Heart right ventricle (tissue), 16 donors: ENCODE measurements at regions not wholly inside any gene's neighbourhood (a gene's known extent, or its start where the extent isn't known, plus 50 kb on each side); places are given as distances from the start of the nearest gene placed in this dataset.

ENCODE experiments used
- ATAC-seq, 8 donors: fragments of 200-7000 bp; cut with Tn5 transposase; one replicate each; pipeline ENCODE4 v1.9.1; 2020; ENCODE audit warnings: mild to moderate bottlenecking in 8 of 8, moderate library complexity in 8 of 8, moderate number of reproducible peaks in 1 of 8
- DNase-seq, 2 donors: peaks; one replicate each; pipeline ENCODE4 v3.0.0-alpha.2; 2020
- H3K27ac ChIP-seq, 10 donors: fragments of 200-600 bp; sonication (generic) in 2 of 10; one replicate each; pipeline versions ENCODE4 v1.5.0 to v1.8.0; 2020 to 2022; ENCODE audit warnings: mild to moderate bottlenecking in 3 of 10
- H3K27me3 ChIP-seq, 7 donors: fragments of 200-600 bp; one replicate each; pipeline ENCODE4 v1.8.0; 2021 to 2022; ENCODE audit warnings: mild to moderate bottlenecking in 2 of 7
- H3K36me3 ChIP-seq, 9 donors: fragments of 200-600 bp; sonication (generic) in 1 of 9; one replicate each; pipeline versions ENCODE4 v1.5.0 to v1.8.0; 2020 to 2022; ENCODE audit warnings: mild to moderate bottlenecking in 2 of 9
- H3K4me1 ChIP-seq, 9 donors: fragments of 200-600 bp; sonication (generic) in 1 of 9; one replicate each; pipeline versions ENCODE4 v1.5.0 to v1.8.0; 2020 to 2022; ENCODE audit warnings: mild to moderate bottlenecking in 4 of 9
- H3K4me3 ChIP-seq, 10 donors: fragments of 200-600 bp; sonication (generic) in 2 of 10; one replicate each; pipeline versions ENCODE4 v1.5.0 to v1.8.0; 2020 to 2022; ENCODE audit warnings: mild to moderate bottlenecking in 7 of 10, moderate library complexity in 2 of 10
- H3K9me3 ChIP-seq, 11 donors: fragments of 200-600 bp in 10 of 11; sonication (generic) in 2 of 11; one replicate each; pipeline versions ENCODE4 v1.5.0 to v1.8.0; 2013 to 2022; ENCODE audit warnings: mild to moderate bottlenecking in 2 of 11, control low read depth in 1 of 11, moderate library complexity in 1 of 11
- WGBS, 2 donors: extraction: QIAGEN DNeasy Blood & Tissue Kit; methylation state at CpG; one replicate each; pipeline ENCODE4 v1.1.7; 2013; ENCODE audit warnings: inconsistent platforms in 1 of 2; 5-methylcytosine and 5-hydroxymethylcytosine counted together
- intact Hi-C, 10 donors: fragments of 100-400 bp; cut with DNase I; formaldehyde crosslinking; loops; one replicate each; pipeline versions ENCODE4 v1.11.1 to v1.14.2; 2022
- TF ChIP-seq, protein P1 (sequence below), 9 donors: fragments of 200-600 bp; sonication (generic) in 2 of 9; IDR thresholded peaks; one replicate each; pipeline versions ENCODE4 v1.5.0 to v1.8.0; 2021 to 2022; ENCODE audit warnings: antibody characterized with exemption in 9 of 9, mild to moderate bottlenecking in 5 of 9, moderate library complexity in 1 of 9
- donor health status: Arrhythmogenic right ventricular cardiomyopathy.
- donor health status: ischemic (EF 13 %, LVEDD 7.1; RV severe dilation, severe dysfunction).
- donor health status: healthy with polysubstance abuse.
- donor health status: DM: no; HTN: yes; CAD: no.
- donor health status: DM: no; HTN: no; CAD: no.
- donor health status: ischemic (EF 25% LVEDD 6.9; RV normal size, moderate dysfunction).
- donor health status: ischemic (EF 25% LVEDD 5.7; RV mildly dilated, moderate dysfunction).
- donor health status: healthy.
- donor health status: DM: yes; HTN: yes; CAD: no.
- donor health status: Ischemic cardiomyopathy.
- donor health status: ischemic (EF 35%, LVEDD 5.7; RV mildly dilated, moderate dysfunction).
- donor health status: nonischemic (EF 11% LVEDD 7.7; RV severe dilation, severe dysfunction).
- donor health status: DM: yes; HTN: yes; CAD: no.
- donor health status: PGD.
- donor health status: ischemic (EF 29% LVEDD 5.4; RV normal size, mild dysfunction).
- donor health status: nonischemic (EF 23%, LVEDD 6.1; RV moderate dilation, normal function).

DNA sequence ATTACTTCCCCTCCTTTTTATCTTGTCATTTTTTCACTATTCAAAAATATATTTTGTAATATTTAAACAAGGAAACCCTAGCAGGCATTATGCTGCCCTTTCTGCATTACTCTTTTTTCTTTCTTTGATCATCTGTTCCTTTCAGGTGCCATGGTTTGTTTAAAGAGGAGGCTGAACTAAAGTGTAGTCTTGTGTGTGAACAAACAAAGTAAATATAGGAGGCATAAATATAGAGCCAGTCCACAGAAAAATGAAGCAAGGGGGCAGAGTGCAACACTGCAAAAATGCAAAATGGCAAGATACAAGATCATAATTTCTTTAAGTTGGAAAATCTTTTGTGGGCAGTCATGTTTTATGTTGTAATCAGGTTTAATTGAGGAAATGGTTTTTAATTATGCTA, 947.3 kb upstream of the COX7C start:
- Histone ChIP-seq H3K36me3 (no peaks in the 10 kb centered on the region), H3K4me3 (no peak overlapping the region), H3K4me1 (no peaks in the 10 kb centered on the region), H3K9me3 (peaks cover 0 to 6% (median 0%) of the 10 kb centered on the region in 11 donors), H3K27ac (no peak overlapping the region), H3K27me3 (no peaks in the 10 kb centered on the region)
- TF ChIP-seq, protein P1, sequence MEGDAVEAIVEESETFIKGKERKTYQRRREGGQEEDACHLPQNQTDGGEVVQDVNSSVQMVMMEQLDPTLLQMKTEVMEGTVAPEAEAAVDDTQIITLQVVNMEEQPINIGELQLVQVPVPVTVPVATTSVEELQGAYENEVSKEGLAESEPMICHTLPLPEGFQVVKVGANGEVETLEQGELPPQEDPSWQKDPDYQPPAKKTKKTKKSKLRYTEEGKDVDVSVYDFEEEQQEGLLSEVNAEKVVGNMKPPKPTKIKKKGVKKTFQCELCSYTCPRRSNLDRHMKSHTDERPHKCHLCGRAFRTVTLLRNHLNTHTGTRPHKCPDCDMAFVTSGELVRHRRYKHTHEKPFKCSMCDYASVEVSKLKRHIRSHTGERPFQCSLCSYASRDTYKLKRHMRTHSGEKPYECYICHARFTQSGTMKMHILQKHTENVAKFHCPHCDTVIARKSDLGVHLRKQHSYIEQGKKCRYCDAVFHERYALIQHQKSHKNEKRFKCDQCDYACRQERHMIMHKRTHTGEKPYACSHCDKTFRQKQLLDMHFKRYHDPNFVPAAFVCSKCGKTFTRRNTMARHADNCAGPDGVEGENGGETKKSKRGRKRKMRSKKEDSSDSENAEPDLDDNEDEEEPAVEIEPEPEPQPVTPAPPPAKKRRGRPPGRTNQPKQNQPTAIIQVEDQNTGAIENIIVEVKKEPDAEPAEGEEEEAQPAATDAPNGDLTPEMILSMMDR (IDR thresholded peaks at IDR 0.05) = no peak
- intact Hi-C loops = no loop called here
- DNase-seq = no peak
- no peak for ATAC-seq

DNA sequence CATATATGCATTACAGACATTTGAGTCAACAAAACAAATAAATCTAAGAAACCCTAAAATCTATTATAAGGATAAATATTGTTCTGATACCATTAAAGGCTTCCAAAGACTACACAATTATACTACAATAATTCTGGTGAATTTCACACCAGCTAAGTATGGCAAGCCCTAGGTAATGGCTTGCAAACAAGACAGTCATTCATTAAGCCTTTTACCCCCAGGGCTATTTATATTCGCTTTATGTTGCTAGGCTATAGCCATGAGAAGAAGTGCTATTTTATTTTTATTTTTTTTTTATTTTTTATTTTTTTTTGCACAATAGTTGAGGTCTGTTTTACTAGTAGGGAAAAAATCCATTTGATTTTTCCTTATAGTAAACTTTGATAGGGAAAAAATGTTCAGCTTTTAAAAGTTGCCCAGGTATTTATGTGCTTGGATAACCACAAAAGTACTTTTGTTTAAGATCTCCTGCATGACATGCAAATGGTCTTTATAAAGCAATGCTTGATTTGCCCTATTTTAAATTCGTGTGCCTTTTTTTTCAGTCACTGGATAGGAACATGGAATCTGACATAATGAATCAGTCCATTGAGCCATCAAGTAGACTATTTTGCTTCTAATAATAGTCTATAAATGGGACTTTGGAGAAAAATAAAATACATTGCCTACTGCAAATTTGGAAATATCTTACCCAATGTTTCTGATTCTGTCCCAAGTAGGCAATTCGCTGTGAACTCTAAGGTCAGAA, 946.3 kb upstream of the COX7C start:
- Histone ChIP-seq H3K36me3 (no peaks in the 10 kb centered on the region), H3K4me3 (no peak overlapping the region), H3K4me1 (no peaks in the 10 kb centered on the region), H3K27me3 (no peaks in the 10 kb centered on the region), H3K27ac (no peak overlapping the region), H3K9me3 (no peaks in the 10 kb centered on the region)
- TF ChIP-seq, protein P1 (IDR thresholded peaks at IDR 0.05) = no peak
- 62 to 77% methylated on average over 3 of the region's 3 CpGs for WGBS, 2 donors
- ATAC-seq (no peak), DNase-seq (no peak)
- intact Hi-C loops = no loop called here

DNA sequence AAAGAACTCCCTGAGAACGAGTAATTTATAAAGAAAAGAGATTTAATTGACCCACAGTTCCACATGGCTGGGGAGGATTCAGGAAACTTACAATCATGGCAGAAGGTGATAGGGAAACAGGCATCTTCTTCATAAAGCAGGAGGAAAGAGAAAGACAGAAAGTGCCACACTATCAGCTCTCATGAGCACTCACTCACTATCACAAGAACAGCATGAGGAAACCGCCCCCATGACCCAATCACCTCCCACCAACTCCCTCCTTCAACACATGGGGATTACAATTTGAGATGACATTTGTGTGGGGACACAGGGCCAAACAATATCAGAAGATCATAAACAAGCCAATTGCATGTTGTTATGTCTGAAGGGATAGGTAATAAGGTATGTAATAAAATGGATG, 935.9 kb upstream of the COX7C start:
- no peak overlapping the region for H3K4me3 ChIP-seq
- intact Hi-C loops = no loop called here
- no peak for DNase-seq
- peaks cover 0 to 6% (median 0%) of the 10 kb centered on the region in 11 donors for H3K9me3 ChIP-seq
- WGBS, 2 donors = 26 to 34% methylated on average over 2 of the region's 2 CpGs
- H3K36me3 ChIP-seq = no peaks in the 10 kb centered on the region
- ATAC-seq = no peak
- TF ChIP-seq, protein P1 (IDR thresholded peaks at IDR 0.05) = no peak
- H3K4me1 ChIP-seq = no peaks in the 10 kb centered on the region
- H3K27me3 ChIP-seq = no peaks in the 10 kb centered on the region
- no peak overlapping the region for H3K27ac ChIP-seq

DNA sequence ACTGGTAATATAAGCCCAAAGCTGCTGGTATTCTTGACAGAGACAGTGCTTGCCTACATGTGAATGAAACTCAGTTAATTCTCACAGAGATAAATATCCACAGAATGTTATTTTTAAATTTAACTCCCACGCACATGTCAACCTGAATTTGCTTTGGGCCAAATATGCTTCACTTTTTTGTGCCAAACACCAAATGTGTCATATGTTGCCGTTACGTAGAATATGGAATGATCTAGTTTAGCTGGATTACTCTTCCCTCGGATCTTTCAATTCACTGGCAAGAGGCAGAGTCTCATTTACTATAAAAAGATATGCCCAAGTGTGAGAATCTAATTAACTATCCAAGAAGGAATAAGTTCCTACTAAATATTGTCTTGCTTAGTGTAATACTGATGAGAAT, 933.4 kb upstream of the COX7C start:
- 71 to 89% methylated on average over 4 of the region's 4 CpGs for WGBS, 2 donors
- Histone ChIP-seq H3K9me3 (peaks cover 0 to 6% (median 0%) of the 10 kb centered on the region in 11 donors), H3K4me1 (no peaks in the 10 kb centered on the region), H3K36me3 (no peaks in the 10 kb centered on the region), H3K27ac (no peak overlapping the region), H3K27me3 (no peaks in the 10 kb centered on the region), H3K4me3 (no peak overlapping the region)
- intact Hi-C loops = no loop called here
- DNase-seq (no peak), ATAC-seq (no peak)
- TF ChIP-seq, protein P1 (IDR thresholded peaks at IDR 0.05) = no peak
